ENCODE measurements at regions not wholly inside any gene's neighbourhood (a gene's known extent, or its start where the extent isn't known, plus 50 kb on each side); places are given as distances from the start of the nearest gene placed in this dataset.

GRCh38 chr4:82043081-82043808 is 330.5 kb downstream of the HNRNPD start:
- H3K9me3 ChIP-seq (replicated peaks; ENCODE audit: control insufficient read depth, low read depth, low read length): no peaks in the 10 kb centered on the region
- peaks cover 7% of the 10 kb centered on the region for H3K4me1 ChIP-seq (ENCODE audit: control insufficient read depth, insufficient read depth, low read length)
- WGBS (ENCODE audit: insufficient coverage): 8% methylated on average over 9 of the region's 12 CpGs
- peaks cover 41% of the 10 kb centered on the region for H3K27me3 ChIP-seq (ENCODE audit: control insufficient read depth, insufficient read depth, low read length)
- H3K27ac ChIP-seq (ENCODE audit: low read length): no peak overlapping the region
- no peaks in the 10 kb centered on the region for H3K36me3 ChIP-seq (ENCODE audit: control insufficient read depth, insufficient read depth, low read length)
- no peak for DNase-seq
- no peak overlapping the region for H3K4me3 ChIP-seq (ENCODE audit: low read length)

- peaks cover 41% of the 10 kb centered on the region for H3K27me3 ChIP-seq (ENCODE audit: control insufficient read depth, insufficient read depth, low read length)
- no peak overlapping the region for H3K27ac ChIP-seq (ENCODE audit: low read length)
- no peak for DNase-seq
- H3K9me3 ChIP-seq (replicated peaks; ENCODE audit: control insufficient read depth, low read depth, low read length): no peaks in the 10 kb centered on the region
- no peak overlapping the region for H3K4me3 ChIP-seq (ENCODE audit: low read length)
- no CpG with 5 or more reads among the region's 3 CpGs for WGBS (ENCODE audit: insufficient coverage)
- H3K36me3 ChIP-seq (ENCODE audit: control insufficient read depth, insufficient read depth, low read length): no peaks in the 10 kb centered on the region
- H3K4me1 ChIP-seq (ENCODE audit: control insufficient read depth, insufficient read depth, low read length): peaks cover 7% of the 10 kb centered on the region
Measured at GRCh38 chr4:82042042-82042441, 331.7 kb downstream of the HNRNPD start.

- no peak for DNase-seq
- H3K9me3 ChIP-seq (replicated peaks; ENCODE audit: control insufficient read depth, low read depth, low read length): no peaks in the 10 kb centered on the region
- no peaks in the 10 kb centered on the region for H3K36me3 ChIP-seq (ENCODE audit: control insufficient read depth, insufficient read depth, low read length)
- no peak overlapping the region for H3K27ac ChIP-seq (ENCODE audit: low read length)
- H3K27me3 ChIP-seq (ENCODE audit: control insufficient read depth, insufficient read depth, low read length): peaks cover 22% of the 10 kb centered on the region
- H3K4me3 ChIP-seq (ENCODE audit: low read length): no peak overlapping the region
- peaks cover 3% of the 10 kb centered on the region for H3K4me1 ChIP-seq (ENCODE audit: control insufficient read depth, insufficient read depth, low read length)
- 40% methylated on average over 1 of the region's 2 CpGs for WGBS (ENCODE audit: insufficient coverage)
Measured at GRCh38 chr4:82038936-82039335, 334.9 kb downstream of the HNRNPD start.

GRCh38 chr4:82036181-82036580 is 337.6 kb downstream of the HNRNPD start:
- Histone ChIP-seq H3K36me3 (ENCODE audit: control insufficient read depth, insufficient read depth, low read length) (no peaks in the 10 kb centered on the region), H3K9me3 (replicated peaks; ENCODE audit: control insufficient read depth, low read depth, low read length) (no peaks in the 10 kb centered on the region), H3K27ac (ENCODE audit: low read length) (no peak overlapping the region), H3K4me1 (ENCODE audit: control insufficient read depth, insufficient read depth, low read length) (no peaks in the 10 kb centered on the region), H3K27me3 (ENCODE audit: control insufficient read depth, insufficient read depth, low read length) (peaks cover 3% of the 10 kb centered on the region), H3K4me3 (ENCODE audit: low read length) (no peak overlapping the region)
- 100% methylated on average over 1 of the region's 1 CpG for WGBS (ENCODE audit: insufficient coverage)
- DNase-seq: no peak

GRCh38 chr4:82034878-82035277 is 338.9 kb downstream of the HNRNPD start:
- no CpG with 5 or more reads among the region's 2 CpGs for WGBS (ENCODE audit: insufficient coverage)

GRCh38 chr4:82033862-82034261 is 339.9 kb downstream of the HNRNPD start:
- H3K4me3 ChIP-seq (ENCODE audit: low read length): no peak overlapping the region
- no peaks in the 10 kb centered on the region for H3K4me1 ChIP-seq (ENCODE audit: control insufficient read depth, insufficient read depth, low read length)
- no peaks in the 10 kb centered on the region for H3K9me3 ChIP-seq (replicated peaks; ENCODE audit: control insufficient read depth, low read depth, low read length)
- no peak overlapping the region for H3K27ac ChIP-seq (ENCODE audit: low read length)
- no peaks in the 10 kb centered on the region for H3K27me3 ChIP-seq (ENCODE audit: control insufficient read depth, insufficient read depth, low read length)
- whole genome bisulfite sequencing (ENCODE audit: insufficient coverage): no CpG with 5 or more reads among the region's 2 CpGs
- H3K36me3 ChIP-seq (ENCODE audit: control insufficient read depth, insufficient read depth, low read length): no peaks in the 10 kb centered on the region
- DNase-seq: no peak

More at GRCh38 chr4:82034878-82035277, 338.9 kb downstream of the HNRNPD start:
- no peak overlapping the region for H3K4me3 ChIP-seq (ENCODE audit: low read length)
- no peaks in the 10 kb centered on the region for H3K4me1 ChIP-seq (ENCODE audit: control insufficient read depth, insufficient read depth, low read length)
- H3K27ac ChIP-seq (ENCODE audit: low read length): no peak overlapping the region
- no peaks in the 10 kb centered on the region for H3K27me3 ChIP-seq (ENCODE audit: control insufficient read depth, insufficient read depth, low read length)
- no peaks in the 10 kb centered on the region for H3K36me3 ChIP-seq (ENCODE audit: control insufficient read depth, insufficient read depth, low read length)
- DNase-seq: no peak
- H3K9me3 ChIP-seq (replicated peaks; ENCODE audit: control insufficient read depth, low read depth, low read length): no peaks in the 10 kb centered on the region

GRCh38 chr4:82031376-82031927 is 342.3 kb downstream of the HNRNPD start:
- WGBS (ENCODE audit: insufficient coverage): 43% methylated on average over 1 of the region's 2 CpGs
- Histone ChIP-seq H3K4me1 (ENCODE audit: control insufficient read depth, insufficient read depth, low read length) (no peaks in the 10 kb centered on the region), H3K36me3 (ENCODE audit: control insufficient read depth, insufficient read depth, low read length) (no peaks in the 10 kb centered on the region), H3K27me3 (ENCODE audit: control insufficient read depth, insufficient read depth, low read length) (no peaks in the 10 kb centered on the region), H3K27ac (ENCODE audit: low read length) (peak overlapping the region; percentile 39), H3K4me3 (ENCODE audit: low read length) (no peak overlapping the region), H3K9me3 (replicated peaks; ENCODE audit: control insufficient read depth, low read depth, low read length) (no peaks in the 10 kb centered on the region)
- DNase-seq: peak; percentile 56

- Histone ChIP-seq H3K4me1 (ENCODE audit: control insufficient read depth, insufficient read depth, low read length) (no peaks in the 10 kb centered on the region), H3K9me3 (replicated peaks; ENCODE audit: control insufficient read depth, low read depth, low read length) (no peaks in the 10 kb centered on the region), H3K27me3 (ENCODE audit: control insufficient read depth, insufficient read depth, low read length) (no peaks in the 10 kb centered on the region), H3K27ac (ENCODE audit: low read length) (no peak overlapping the region), H3K4me3 (ENCODE audit: low read length) (no peak overlapping the region), H3K36me3 (ENCODE audit: control insufficient read depth, insufficient read depth, low read length) (no peaks in the 10 kb centered on the region)
- 60% methylated on average over 1 of the region's 2 CpGs for WGBS (ENCODE audit: insufficient coverage)
- peak; percentile 74 for DNase-seq
Measured at GRCh38 chr4:82017680-82018079, 356.1 kb downstream of the HNRNPD start.

- H3K27ac ChIP-seq (ENCODE audit: low read length): no peak overlapping the region
- peak; percentile 16 for DNase-seq
- peaks cover 5% of the 10 kb centered on the region for H3K4me1 ChIP-seq (ENCODE audit: control insufficient read depth, insufficient read depth, low read length)
- H3K9me3 ChIP-seq (replicated peaks; ENCODE audit: control insufficient read depth, low read depth, low read length): no peaks in the 10 kb centered on the region
- no peaks in the 10 kb centered on the region for H3K27me3 ChIP-seq (ENCODE audit: control insufficient read depth, insufficient read depth, low read length)
- WGBS (ENCODE audit: insufficient coverage): no CpG with 5 or more reads among the region's 1 CpG
- H3K4me3 ChIP-seq (ENCODE audit: low read length): no peak overlapping the region
- H3K36me3 ChIP-seq (ENCODE audit: control insufficient read depth, insufficient read depth, low read length): no peaks in the 10 kb centered on the region
Measured at GRCh38 chr4:82005158-82005557, 368.6 kb downstream of the HNRNPD start.

GRCh38 chr4:81997313-81997712 is 376.5 kb downstream of the HNRNPD start:
- Histone ChIP-seq H3K27ac (ENCODE audit: low read length) (no peak overlapping the region), H3K4me3 (ENCODE audit: low read length) (no peak overlapping the region), H3K4me1 (ENCODE audit: control insufficient read depth, insufficient read depth, low read length) (no peaks in the 10 kb centered on the region), H3K9me3 (replicated peaks; ENCODE audit: control insufficient read depth, low read depth, low read length) (no peaks in the 10 kb centered on the region), H3K27me3 (ENCODE audit: control insufficient read depth, insufficient read depth, low read length) (no peaks in the 10 kb centered on the region), H3K36me3 (ENCODE audit: control insufficient read depth, insufficient read depth, low read length) (no peaks in the 10 kb centered on the region)
- WGBS (ENCODE audit: insufficient coverage): no CpG with 5 or more reads among the region's 2 CpGs
- no peak for DNase-seq
